ENCODE measurements at regions not wholly inside any gene's neighbourhood (a gene's known extent, or its start where the extent isn't known, plus 50 kb on each side); places are given as distances from the start of the nearest gene placed in this dataset.

- in situ Hi-C loops (cut with MboI; ENCODE audit: low pct_ligation_motif_present in 1 of 4, low pct_unique_long_range_greater_than_20kb in 1 of 4, low sequenced_read_pairs in 3 of 4) = no loop called here
- DNase-seq = no peak
- TF ChIP-seq CTCF (IDR thresholded peaks at IDR 0.05) = no peak
- TF ChIP-seq EP300 (IDR thresholded peaks at IDR 0.05; ENCODE audit: low read depth) = no peak
- no peak for TF ChIP-seq POLR2AphosphoS5 (IDR thresholded peaks at IDR 0.05)
- no peak for TF ChIP-seq POLR2A (IDR thresholded peaks at IDR 0.05)
- Histone ChIP-seq H3K4me1 (no peaks in the 10 kb centered on the region), H3K9me3 (no peaks in the 10 kb centered on the region), H3K27me3 (no peaks in the 10 kb centered on the region), H3K4me3 (no peak overlapping the region), H3K27ac (no peak overlapping the region), H3K36me3 (no peaks in the 10 kb centered on the region)
- intact Hi-C loops (cut with DNase I; ENCODE audit: low total_unique reads) = no loop called here
- WGBS, 2 donors (ENCODE audit: low coverage in 1 of 2) = 34 to 49% methylated on average over 3 of the region's 3 CpGs
Measured at GRCh38 chr18:38116716-38117115, 551.1 kb upstream of the CELF4 start.

GRCh38 chr18:38115201-38115600, 549.6 kb upstream of the CELF4 start:
- intact Hi-C loops (cut with DNase I; ENCODE audit: low total_unique reads) (no loop called here), in situ Hi-C loops (cut with MboI; ENCODE audit: low pct_ligation_motif_present in 1 of 4, low pct_unique_long_range_greater_than_20kb in 1 of 4, low sequenced_read_pairs in 3 of 4) (no loop called here)
- WGBS, 2 donors (ENCODE audit: low coverage in 1 of 2) = 30% methylated on average over 1 of the region's 1 CpG; no CpG with 5 or more reads in 1 of the 2 donors
- Histone ChIP-seq H3K4me1 (no peaks in the 10 kb centered on the region), H3K9me3 (no peaks in the 10 kb centered on the region), H3K4me3 (no peak overlapping the region), H3K27me3 (no peaks in the 10 kb centered on the region), H3K36me3 (no peaks in the 10 kb centered on the region), H3K27ac (no peak overlapping the region)
- TF ChIP-seq POLR2AphosphoS5 (IDR thresholded peaks at IDR 0.05) = no peak
- DNase-seq = no peak

GRCh38 chr18:38087538-38087937, 521.9 kb upstream of the CELF4 start:
- intact Hi-C loops (cut with DNase I; ENCODE audit: low total_unique reads) = no loop called here
- no peak for DNase-seq
- no peak overlapping the region for H3K27ac ChIP-seq
- H3K27me3 ChIP-seq = no peaks in the 10 kb centered on the region
- H3K36me3 ChIP-seq = no peaks in the 10 kb centered on the region
- H3K9me3 ChIP-seq = no peaks in the 10 kb centered on the region
- in situ Hi-C loops (cut with MboI; ENCODE audit: low pct_ligation_motif_present in 1 of 4, low pct_unique_long_range_greater_than_20kb in 1 of 4, low sequenced_read_pairs in 3 of 4) = no loop called here
- TF ChIP-seq POLR2A (IDR thresholded peaks at IDR 0.05) = no peak
- TF ChIP-seq EP300 (IDR thresholded peaks at IDR 0.05; ENCODE audit: low read depth) = no peak
- TF ChIP-seq CTCF (IDR thresholded peaks at IDR 0.05) = no peak
- no peak for TF ChIP-seq POLR2AphosphoS5 (IDR thresholded peaks at IDR 0.05)
- H3K4me1 ChIP-seq = no peaks in the 10 kb centered on the region
- 45 to 50% methylated on average over 1 of the region's 1 CpG for WGBS, 2 donors (ENCODE audit: low coverage in 1 of 2)
- H3K4me3 ChIP-seq = no peak overlapping the region

GRCh38 chr18:38081516-38081915, 515.9 kb upstream of the CELF4 start:
- H3K27ac ChIP-seq = no peak overlapping the region
- intact Hi-C loops (cut with DNase I; ENCODE audit: low total_unique reads) (no loop called here), in situ Hi-C loops (cut with MboI; ENCODE audit: low pct_ligation_motif_present in 1 of 4, low pct_unique_long_range_greater_than_20kb in 1 of 4, low sequenced_read_pairs in 3 of 4) (no loop called here)
- H3K9me3 ChIP-seq = no peaks in the 10 kb centered on the region
- 74 to 82% methylated on average over 1 of the region's 1 CpG for WGBS, 2 donors (ENCODE audit: low coverage in 1 of 2)
- H3K4me1 ChIP-seq = no peaks in the 10 kb centered on the region
- TF ChIP-seq EP300 (IDR thresholded peaks at IDR 0.05; ENCODE audit: low read depth) (no peak), POLR2A (IDR thresholded peaks at IDR 0.05) (no peak)
- no peaks in the 10 kb centered on the region for H3K36me3 ChIP-seq
- DNase-seq = no peak
- no peaks in the 10 kb centered on the region for H3K27me3 ChIP-seq
- no peak overlapping the region for H3K4me3 ChIP-seq

GRCh38 chr18:38077229-38077628, 511.6 kb upstream of the CELF4 start:
- no peak overlapping the region for H3K4me3 ChIP-seq
- H3K4me1 ChIP-seq = no peaks in the 10 kb centered on the region
- DNase-seq = no peak
- in situ Hi-C loops (cut with MboI; ENCODE audit: low pct_ligation_motif_present in 1 of 4, low pct_unique_long_range_greater_than_20kb in 1 of 4, low sequenced_read_pairs in 3 of 4) (no loop called here), intact Hi-C loops (cut with DNase I; ENCODE audit: low total_unique reads) (no loop called here)
- H3K9me3 ChIP-seq = no peaks in the 10 kb centered on the region
- no peaks in the 10 kb centered on the region for H3K27me3 ChIP-seq
- no peak overlapping the region for H3K27ac ChIP-seq
- TF ChIP-seq CTCF (IDR thresholded peaks at IDR 0.05) (no peak), POLR2A (IDR thresholded peaks at IDR 0.05) (no peak), EP300 (IDR thresholded peaks at IDR 0.05; ENCODE audit: low read depth) (no peak), POLR2AphosphoS5 (IDR thresholded peaks at IDR 0.05) (no peak)
- no peaks in the 10 kb centered on the region for H3K36me3 ChIP-seq
- 47 to 69% methylated on average over 3 to 4 of the region's 4 CpGs for WGBS, 2 donors (ENCODE audit: low coverage in 1 of 2)
